ENCODE measurements at regions not wholly inside any gene's neighbourhood (a gene's known extent, or its start where the extent isn't known, plus 50 kb on each side); places are given as distances from the start of the nearest gene placed in this dataset.
A peak's percentile ranks its signal among the peaks of the same experiment; 100 is the strongest.

GRCh38 chr5:40412771-40413170 lies 266.9 kb upstream of the PTGER4 start:
- DNase-seq (ENCODE audit: low read depth), result no peak
- no peak for TF ChIP-seq CTCF (IDR thresholded peaks at IDR 0.05; ENCODE audit: insufficient read depth, low read depth, low read length)
- H3K4me3 ChIP-seq (ENCODE audit: low read depth, low read length), result no peak overlapping the region

- H3K4me3 ChIP-seq (ENCODE audit: low read depth, low read length), result no peak overlapping the region
- no peak for TF ChIP-seq CTCF (IDR thresholded peaks at IDR 0.05; ENCODE audit: insufficient read depth, low read depth, low read length)
- peak; percentile 74 for DNase-seq (ENCODE audit: low read depth)
Observed at GRCh38 chr5:40410964-40411635, 268.6 kb upstream of the PTGER4 start.

GRCh38 chr5:40410231-40410861 lies 269.4 kb upstream of the PTGER4 start:
- no peak for TF ChIP-seq CTCF (IDR thresholded peaks at IDR 0.05; ENCODE audit: insufficient read depth, low read depth, low read length)
- H3K4me3 ChIP-seq (ENCODE audit: low read depth, low read length), result no peak overlapping the region
- DNase-seq (ENCODE audit: low read depth), result peak; percentile 64

- H3K4me3 ChIP-seq (ENCODE audit: low read depth, low read length), result no peak overlapping the region
- TF ChIP-seq CTCF (IDR thresholded peaks at IDR 0.05; ENCODE audit: insufficient read depth, low read depth, low read length), result no peak
- no peak for DNase-seq (ENCODE audit: low read depth)
Observed at GRCh38 chr5:40409601-40410000, 270.1 kb upstream of the PTGER4 start.

DNA sequence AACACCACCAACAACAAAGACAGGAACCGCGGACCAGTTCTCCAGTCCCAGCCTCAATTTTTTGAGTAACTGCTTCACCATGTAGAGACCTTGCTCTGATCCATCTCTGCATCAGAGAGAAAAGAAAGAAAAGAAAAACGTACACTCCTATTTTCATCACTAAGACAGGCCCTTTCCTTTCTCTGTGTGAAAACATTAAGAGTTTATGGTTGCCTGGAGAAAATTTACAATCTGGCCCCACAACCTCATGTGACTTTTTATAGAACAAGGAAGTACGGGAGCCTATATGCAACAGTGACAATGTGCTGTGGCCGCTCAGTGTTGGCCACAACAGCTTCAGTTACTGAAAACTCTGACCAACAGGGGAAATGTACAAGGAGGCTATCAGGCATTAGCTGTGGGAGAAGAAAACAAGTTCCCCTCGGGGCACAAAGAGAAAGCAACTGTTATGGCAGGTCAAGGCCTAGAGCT lies 272.9 kb upstream of the PTGER4 start:
- no peak for TF ChIP-seq CTCF (IDR thresholded peaks at IDR 0.05; ENCODE audit: insufficient read depth, low read depth, low read length)
- DNase-seq (ENCODE audit: low read depth), result no peak
- H3K4me3 ChIP-seq (ENCODE audit: low read depth, low read length), result no peak overlapping the region

GRCh38 chr5:40405996-40406740 lies 273.5 kb upstream of the PTGER4 start:
- TF ChIP-seq CTCF (IDR thresholded peaks at IDR 0.05; ENCODE audit: insufficient read depth, low read depth, low read length), result no peak
- peak; percentile 87 for DNase-seq (ENCODE audit: low read depth)
- no peak overlapping the region for H3K4me3 ChIP-seq (ENCODE audit: low read depth, low read length)
